ENCODE measurements at regions not wholly inside any gene's neighbourhood (a gene's known extent, or its start where the extent isn't known, plus 50 kb on each side); places are given as distances from the start of the nearest gene placed in this dataset.

GRCh38 chr5:51484326-51484725 lies 101.1 kb downstream of the ISL1 start:
- Mint-ChIP-seq H3K4me1 (ENCODE audit: low read depth) (no peaks in the 10 kb centered on the region), H3K4me3 (ENCODE audit: unreplicated experiment) (no peak overlapping the region), H3K27me3 (ENCODE audit: low read depth) (peaks cover 5% of the 10 kb centered on the region), H3K9me3 (ENCODE audit: low read depth) (no peaks in the 10 kb centered on the region), H3K36me3 (ENCODE audit: low read depth) (no peaks in the 10 kb centered on the region), H3K27ac (ENCODE audit: unreplicated experiment) (no peak overlapping the region)
- DNase-seq (ENCODE audit: low spot score): no peak
- TF ChIP-seq CTCF (IDR thresholded peaks at IDR 0.05): no peak

- TF ChIP-seq CTCF (IDR thresholded peaks at IDR 0.05): no peak
- no peak overlapping the region for H3K4me3 Mint-ChIP-seq (ENCODE audit: unreplicated experiment)
- H3K9me3 Mint-ChIP-seq (ENCODE audit: low read depth): no peaks in the 10 kb centered on the region
- DNase-seq (ENCODE audit: low spot score): no peak
- H3K4me1 Mint-ChIP-seq (ENCODE audit: low read depth): no peaks in the 10 kb centered on the region
- H3K27ac Mint-ChIP-seq (ENCODE audit: unreplicated experiment): no peak overlapping the region
- H3K36me3 Mint-ChIP-seq (ENCODE audit: low read depth): no peaks in the 10 kb centered on the region
- H3K27me3 Mint-ChIP-seq (ENCODE audit: low read depth): peaks cover 5% of the 10 kb centered on the region
These were observed 102.9 kb downstream of the ISL1 start for GRCh38 chr5:51486158-51486557.

- DNase-seq (ENCODE audit: low spot score): no peak
- no peak overlapping the region for H3K27ac Mint-ChIP-seq (ENCODE audit: unreplicated experiment)
- no peaks in the 10 kb centered on the region for H3K4me1 Mint-ChIP-seq (ENCODE audit: low read depth)
- H3K27me3 Mint-ChIP-seq (ENCODE audit: low read depth): peaks cover 3% of the 10 kb centered on the region
- TF ChIP-seq CTCF (IDR thresholded peaks at IDR 0.05): no peak
- H3K36me3 Mint-ChIP-seq (ENCODE audit: low read depth): no peaks in the 10 kb centered on the region
- H3K9me3 Mint-ChIP-seq (ENCODE audit: low read depth): no peaks in the 10 kb centered on the region
- H3K4me3 Mint-ChIP-seq (ENCODE audit: unreplicated experiment): no peak overlapping the region
These were observed 104.7 kb downstream of the ISL1 start for GRCh38 chr5:51487952-51488351.

- Mint-ChIP-seq H3K4me3 (ENCODE audit: unreplicated experiment) (no peak overlapping the region), H3K36me3 (ENCODE audit: low read depth) (no peaks in the 10 kb centered on the region), H3K4me1 (ENCODE audit: low read depth) (no peaks in the 10 kb centered on the region), H3K27ac (ENCODE audit: unreplicated experiment) (no peak overlapping the region), H3K9me3 (ENCODE audit: low read depth) (no peaks in the 10 kb centered on the region), H3K27me3 (ENCODE audit: low read depth) (peaks cover 3% of the 10 kb centered on the region)
- DNase-seq (ENCODE audit: low spot score): no peak
- TF ChIP-seq CTCF (IDR thresholded peaks at IDR 0.05): no peak
These were observed 105.8 kb downstream of the ISL1 start for GRCh38 chr5:51488803-51489642.

- Mint-ChIP-seq H3K27ac (ENCODE audit: unreplicated experiment) (no peak overlapping the region), H3K36me3 (ENCODE audit: low read depth) (no peaks in the 10 kb centered on the region), H3K9me3 (ENCODE audit: low read depth) (no peaks in the 10 kb centered on the region), H3K4me3 (ENCODE audit: unreplicated experiment) (no peak overlapping the region), H3K27me3 (ENCODE audit: low read depth) (peaks cover 3% of the 10 kb centered on the region), H3K4me1 (ENCODE audit: low read depth) (peaks cover 6% of the 10 kb centered on the region)
- DNase-seq (ENCODE audit: low spot score): peak; percentile 38
- no peak for TF ChIP-seq CTCF (IDR thresholded peaks at IDR 0.05)
These were observed 111.6 kb downstream of the ISL1 start for GRCh38 chr5:51494821-51495220.

Data from chondrocyte (in vitro differentiated cells).